OCI-LY1 (cell line): ENCODE measurements at regions not wholly inside any gene's neighbourhood (a gene's known extent, or its start where the extent isn't known, plus 50 kb on each side); places are given as distances from the start of the nearest gene placed in this dataset.
"Not testable (repeated sequence)": the region's sequence is repeated elsewhere in the genome, so short reads cannot be mapped to it uniquely, and the experiment has no call there.

Source experiments
- H2AFZ ChIP-seq: fragments of 200-600 bp; sonication (generic), shearing (Covaris generic); 2 replicates; pipeline ENCODE4 v1.6.0; 2014; ENCODE audit warnings: antibody characterized with exemption, mild to moderate bottlenecking, low read length
- H3F3A ChIP-seq: fragments of 200-600 bp; sonication (generic), shearing (Covaris generic); 2 replicates; pipeline ENCODE4 v1.6.0; 2014; ENCODE audit warnings: mild to moderate bottlenecking, antibody characterized with exemption, low read length, moderate library complexity; ENCODE audit not compliant: insufficient read depth
- H3K27ac ChIP-seq: fragments of 200-600 bp; sonication (generic); 2 replicates; pipeline ENCODE4 v1.5.1; 2014; ENCODE audit warnings: low read length, mixed run types, mild to moderate bottlenecking, low read depth; ENCODE audit not compliant: poor library complexity, severe bottlenecking
- H3K27me3 ChIP-seq: fragments of 200-600 bp; sonication (generic); 2 replicates; pipeline ENCODE4 v1.6.0; 2014; ENCODE audit warnings: antibody characterized with exemption, mild to moderate bottlenecking, low read length, moderate library complexity; ENCODE audit not compliant: insufficient read depth
- H3K36me3 ChIP-seq: fragments of 200-600 bp; sonication (generic); 2 replicates; pipeline ENCODE4 v1.6.1; 2014; ENCODE audit warnings: mild to moderate bottlenecking, antibody characterized with exemption, low read length, moderate library complexity, mixed read lengths; ENCODE audit not compliant: insufficient read depth
- H3K4me1 ChIP-seq: fragments of 200-600 bp; sonication (generic); 2 replicates; pipeline ENCODE4 v1.5.1; 2014; ENCODE audit warnings: mild to moderate bottlenecking, low read length, moderate library complexity; ENCODE audit not compliant: insufficient read depth, severe bottlenecking
- H3K4me2 ChIP-seq: fragments of 200-600 bp; sonication (generic), shearing (Covaris generic); 2 replicates; pipeline ENCODE4 v1.6.1; 2014; ENCODE audit warnings: low read length
- H3K4me3 ChIP-seq: fragments of 200-600 bp; sonication (generic); 2 replicates; pipeline ENCODE4 v1.5.1; 2014; ENCODE audit warnings: low read length, low read depth, mild to moderate bottlenecking, mixed read lengths; ENCODE audit not compliant: poor library complexity, severe bottlenecking
- H3K79me2 ChIP-seq: fragments of 200-600 bp; shearing (Covaris generic); 2 replicates; pipeline ENCODE4 v1.6.1; 2016; ENCODE audit warnings: mixed run types, low read length, mixed read lengths; ENCODE audit not compliant: insufficient read depth
- H3K9ac ChIP-seq: fragments of 200-600 bp; sonication (generic), shearing (Covaris generic); 2 replicates; pipeline ENCODE4 v1.6.1; 2014; ENCODE audit warnings: mild to moderate bottlenecking, low read length, mixed read lengths
- H3K9me2 ChIP-seq: fragments of 200-600 bp; sonication (generic), shearing (Covaris generic); 2 replicates; pipeline ENCODE4 v1.6.1; 2014; ENCODE audit warnings: low read depth, mild to moderate bottlenecking, low read length, mixed read lengths
- H3K9me3 ChIP-seq: fragments of 200-600 bp; shearing (Covaris generic); 2 replicates; pipeline ENCODE4 v1.6.1; 2014; ENCODE audit warnings: low read length, mixed read lengths
- H4K20me1 ChIP-seq: fragments of 200-600 bp; sonication (generic), shearing (Covaris generic); 2 replicates; pipeline ENCODE4 v1.6.0; 2016; ENCODE audit warnings: mild to moderate bottlenecking, low read length; ENCODE audit not compliant: insufficient read depth
- EZH2 ChIP-seq: fragments of 200-600 bp; sonication (generic), shearing (Covaris generic); IDR thresholded peaks from 2 replicates; pipeline ENCODE4 v1.8.0; 2017; ENCODE audit warnings: borderline replicate concordance, mixed run types, mild to moderate bottlenecking, antibody characterized with exemption, low read length, moderate library complexity, mixed read lengths
- TF ChIP-seq, protein P1 (sequence below): fragments of 200-600 bp; sonication (generic), shearing (Covaris generic); IDR thresholded peaks from 2 replicates; pipeline ENCODE4 v1.5.1; 2017; ENCODE audit warnings: mild to moderate bottlenecking, antibody characterized with exemption, low read length, moderate library complexity, mixed read lengths

DNA sequence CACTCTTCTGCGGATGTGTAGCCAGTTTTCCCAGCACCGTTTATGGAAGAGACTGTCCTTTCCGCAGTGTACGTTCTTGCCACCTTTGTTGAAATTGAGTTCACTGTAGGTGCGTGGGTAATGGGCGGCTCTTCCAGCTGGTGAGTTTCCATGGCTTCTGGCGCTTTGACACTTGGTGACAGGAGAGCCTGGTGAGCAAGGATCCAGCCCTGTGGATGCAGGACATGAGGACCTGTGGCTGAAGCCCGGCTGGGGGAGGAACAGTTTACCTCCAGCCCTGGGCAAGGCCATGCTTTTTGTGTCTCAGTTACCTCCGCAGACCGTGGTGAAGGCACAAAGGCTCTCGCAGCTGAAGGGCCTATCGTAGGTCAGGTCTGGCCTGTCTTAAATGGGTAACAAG is 166.5 kb downstream of the LAT start:
- Histone ChIP-seq H3K79me2 (no peaks in the 10 kb centered on the region), H3K36me3 (no peaks in the 10 kb centered on the region), H3K27me3 (no peaks in the 10 kb centered on the region), H3K4me2 (no peak overlapping the region), H3K9me3 (no peaks in the 10 kb centered on the region), H3K4me1 (peaks cover 6% of the 10 kb centered on the region), H3K4me3 (no peak overlapping the region), H3K9ac (no peak overlapping the region), H3K27ac (no peak overlapping the region), H3K9me2 (no peaks in the 10 kb centered on the region), H4K20me1 (no peaks in the 10 kb centered on the region), H2AFZ (no peak overlapping the region), H3F3A (no peaks in the 10 kb centered on the region)
- no peak for TF ChIP-seq EZH2
- TF ChIP-seq, protein P1, sequence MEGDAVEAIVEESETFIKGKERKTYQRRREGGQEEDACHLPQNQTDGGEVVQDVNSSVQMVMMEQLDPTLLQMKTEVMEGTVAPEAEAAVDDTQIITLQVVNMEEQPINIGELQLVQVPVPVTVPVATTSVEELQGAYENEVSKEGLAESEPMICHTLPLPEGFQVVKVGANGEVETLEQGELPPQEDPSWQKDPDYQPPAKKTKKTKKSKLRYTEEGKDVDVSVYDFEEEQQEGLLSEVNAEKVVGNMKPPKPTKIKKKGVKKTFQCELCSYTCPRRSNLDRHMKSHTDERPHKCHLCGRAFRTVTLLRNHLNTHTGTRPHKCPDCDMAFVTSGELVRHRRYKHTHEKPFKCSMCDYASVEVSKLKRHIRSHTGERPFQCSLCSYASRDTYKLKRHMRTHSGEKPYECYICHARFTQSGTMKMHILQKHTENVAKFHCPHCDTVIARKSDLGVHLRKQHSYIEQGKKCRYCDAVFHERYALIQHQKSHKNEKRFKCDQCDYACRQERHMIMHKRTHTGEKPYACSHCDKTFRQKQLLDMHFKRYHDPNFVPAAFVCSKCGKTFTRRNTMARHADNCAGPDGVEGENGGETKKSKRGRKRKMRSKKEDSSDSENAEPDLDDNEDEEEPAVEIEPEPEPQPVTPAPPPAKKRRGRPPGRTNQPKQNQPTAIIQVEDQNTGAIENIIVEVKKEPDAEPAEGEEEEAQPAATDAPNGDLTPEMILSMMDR = no peak

DNA sequence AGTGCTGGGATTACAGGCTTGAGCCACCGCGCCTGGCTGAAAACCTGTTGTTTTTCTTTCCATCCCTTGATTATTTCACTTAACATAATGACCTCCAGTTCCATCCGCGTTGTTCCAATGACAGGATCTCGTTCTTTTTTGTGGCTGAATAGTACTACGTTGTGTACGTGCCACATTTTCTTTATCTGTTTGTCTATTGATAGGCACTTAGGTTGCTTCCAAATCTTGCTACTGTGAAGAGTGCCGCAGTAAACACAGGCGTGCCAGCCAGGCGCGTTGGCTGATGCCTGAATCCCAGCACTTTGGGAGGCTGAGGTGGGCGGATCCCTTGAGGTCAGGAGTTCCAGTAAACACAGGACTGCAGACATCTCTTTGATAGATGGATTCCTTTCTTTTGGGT is 165.1 kb downstream of the LAT start:
- H2AFZ ChIP-seq, H3F3A ChIP-seq, H3K9ac ChIP-seq, H3K27me3 ChIP-seq, H3K4me3 ChIP-seq, H3K36me3 ChIP-seq, H3K9me2 ChIP-seq, H4K20me1 ChIP-seq, H3K9me3 ChIP-seq, H3K4me1 ChIP-seq, H3K79me2 ChIP-seq, H3K27ac ChIP-seq, H3K4me2 ChIP-seq: not testable (repeated sequence)

DNA sequence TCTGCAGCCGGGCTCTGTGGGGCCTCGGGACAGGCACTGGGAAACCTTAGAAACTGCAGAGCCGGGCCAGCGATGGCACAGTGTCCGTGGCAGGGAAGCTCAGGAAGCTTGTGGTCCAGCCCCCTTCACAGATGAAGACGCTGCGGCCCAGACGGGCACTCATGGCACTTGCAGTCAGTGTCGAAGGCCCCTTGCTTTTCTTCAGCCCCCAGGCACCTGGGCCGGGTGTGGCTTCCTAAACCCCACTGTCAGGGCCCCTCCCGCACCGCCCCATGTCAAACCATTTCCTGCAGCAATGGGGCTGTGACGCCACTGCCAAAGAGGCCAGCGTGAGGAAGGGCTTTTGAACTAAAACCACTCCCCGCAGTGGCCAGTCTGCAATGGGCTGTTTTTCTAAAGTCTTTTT is 164.0 kb downstream of the LAT start:
- no peak overlapping the region for H3K4me3 ChIP-seq
- H4K20me1 ChIP-seq = no peaks in the 10 kb centered on the region
- H3K9ac ChIP-seq = no peak overlapping the region
- no peaks in the 10 kb centered on the region for H3K36me3 ChIP-seq
- H3K27me3 ChIP-seq = no peaks in the 10 kb centered on the region
- H3K4me1 ChIP-seq = peaks cover 6% of the 10 kb centered on the region
- TF ChIP-seq, protein P1 = no peak
- no peaks in the 10 kb centered on the region for H3K9me2 ChIP-seq
- no peak overlapping the region for H3K4me2 ChIP-seq
- no peak overlapping the region for H2AFZ ChIP-seq
- H3K9me3 ChIP-seq = no peaks in the 10 kb centered on the region
- no peak overlapping the region for H3K27ac ChIP-seq
- H3F3A ChIP-seq = no peaks in the 10 kb centered on the region
- H3K79me2 ChIP-seq = no peaks in the 10 kb centered on the region

DNA sequence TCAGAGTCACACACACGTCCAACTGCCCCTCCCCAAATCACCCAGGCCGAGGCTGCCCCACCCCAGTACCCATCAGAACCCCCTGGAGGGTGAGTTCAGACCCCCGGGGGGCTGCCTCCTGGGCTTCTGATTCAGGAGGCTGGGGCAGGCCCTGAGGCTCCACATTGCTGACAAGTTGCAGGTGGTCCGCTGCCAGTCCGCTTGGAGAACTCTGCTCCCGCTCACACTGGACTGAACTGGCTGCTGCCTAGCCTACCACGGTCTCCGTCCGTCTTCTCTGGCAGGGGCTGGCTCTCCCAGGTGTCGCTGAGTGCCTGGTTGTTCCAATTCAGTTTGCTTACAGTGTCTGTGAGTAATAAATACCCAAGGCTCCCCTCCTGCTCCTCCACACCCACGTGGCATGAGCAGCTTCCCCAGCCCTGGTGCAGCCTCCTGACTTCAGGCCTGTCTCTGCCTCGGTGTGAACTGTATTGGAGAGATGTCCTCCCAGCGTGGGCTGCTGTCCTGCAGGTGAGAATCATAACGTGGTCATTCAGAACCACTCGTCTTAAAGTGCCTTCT is 163.4 kb downstream of the LAT start:
- no peak overlapping the region for H3K4me2 ChIP-seq

DNA sequence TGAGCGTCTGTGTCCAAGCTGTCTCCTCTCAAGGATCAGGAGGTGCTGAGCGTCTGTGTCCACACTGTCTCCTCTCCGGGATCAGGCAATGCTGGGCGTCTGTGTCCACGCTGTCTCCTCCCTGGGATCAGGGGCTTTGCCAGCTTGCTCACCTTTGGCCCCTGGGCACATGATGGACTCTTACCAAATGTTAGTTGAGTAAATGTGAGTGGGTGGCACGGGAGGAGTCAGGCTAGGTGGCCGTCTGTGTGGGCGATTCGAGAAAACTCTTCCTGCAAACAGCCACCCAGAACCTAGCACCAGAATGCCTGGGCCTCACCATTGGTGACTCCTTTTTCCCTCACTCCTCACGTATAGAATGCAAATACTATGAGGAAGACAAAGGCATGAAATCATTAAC is 162.9 kb downstream of the LAT start:
- H3K9me3 ChIP-seq, H3K79me2 ChIP-seq, H4K20me1 ChIP-seq, H3K27me3 ChIP-seq, H3K4me2 ChIP-seq, H3K4me3 ChIP-seq, H3K9me2 ChIP-seq, H2AFZ ChIP-seq, H3K9ac ChIP-seq, H3K27ac ChIP-seq, H3F3A ChIP-seq, H3K4me1 ChIP-seq, H3K36me3 ChIP-seq: not testable (repeated sequence)

More for the DNA sequence above, 163.4 kb downstream of the LAT start:
- peaks cover 6% of the 10 kb centered on the region for H3K4me1 ChIP-seq
- H3K9me2 ChIP-seq = no peaks in the 10 kb centered on the region
- no peaks in the 10 kb centered on the region for H3K9me3 ChIP-seq
- no peaks in the 10 kb centered on the region for H3F3A ChIP-seq
- H3K4me3 ChIP-seq = no peak overlapping the region
- no peaks in the 10 kb centered on the region for H3K36me3 ChIP-seq
- no peaks in the 10 kb centered on the region for H4K20me1 ChIP-seq
- H2AFZ ChIP-seq = no peak overlapping the region
- no peak for TF ChIP-seq EZH2
- TF ChIP-seq, protein P1 = no peak
- H3K27ac ChIP-seq = no peak overlapping the region
- no peaks in the 10 kb centered on the region for H3K27me3 ChIP-seq
- no peak overlapping the region for H3K9ac ChIP-seq
- no peaks in the 10 kb centered on the region for H3K79me2 ChIP-seq
